ENCODE measurements at regions not wholly inside any gene's neighbourhood (a gene's known extent, or its start where the extent isn't known, plus 50 kb on each side); places are given as distances from the start of the nearest gene placed in this dataset.

GRCh38 chr4:116386856-116387255 is 698.5 kb downstream of the TRAM1L1 start:
- H3K4me3 ChIP-seq (ENCODE audit: low read depth, low read length), result no peak overlapping the region
- H3K27ac ChIP-seq (ENCODE audit: low read depth, low read length), result no peak overlapping the region
- no peaks in the 10 kb centered on the region for H3K27me3 ChIP-seq (ENCODE audit: control insufficient read depth, insufficient read depth, low read length)
- TF ChIP-seq CTCF (IDR thresholded peaks at IDR 0.05; ENCODE audit: low read depth, low read length), result no peak
- ChIA-PET POLR2A (no interaction called here), CTCF (no interaction called here)
- no peak for DNase-seq (ENCODE audit: low read depth, low spot score)
- H3K9me3 ChIP-seq (ENCODE audit: control insufficient read depth, insufficient read depth, low read length), result no peaks in the 10 kb centered on the region

- DNase-seq (ENCODE audit: low read depth, low spot score), result no peak
- no peak for TF ChIP-seq CTCF (IDR thresholded peaks at IDR 0.05; ENCODE audit: low read depth, low read length)
- Histone ChIP-seq H3K4me3 (ENCODE audit: low read depth, low read length) (no peak overlapping the region), H3K9me3 (ENCODE audit: control insufficient read depth, insufficient read depth, low read length) (no peaks in the 10 kb centered on the region), H3K27me3 (ENCODE audit: control insufficient read depth, insufficient read depth, low read length) (no peaks in the 10 kb centered on the region), H3K27ac (ENCODE audit: low read depth, low read length) (no peak overlapping the region)
- ChIA-PET POLR2A (no interaction called here), CTCF (no interaction called here)
Observed at GRCh38 chr4:116385583-116385982, 699.8 kb downstream of the TRAM1L1 start.

GRCh38 chr4:116374815-116375214 is 710.6 kb downstream of the TRAM1L1 start:
- Histone ChIP-seq H3K4me3 (ENCODE audit: low read depth, low read length) (no peak overlapping the region), H3K27ac (ENCODE audit: low read depth, low read length) (no peak overlapping the region), H3K27me3 (ENCODE audit: control insufficient read depth, insufficient read depth, low read length) (no peaks in the 10 kb centered on the region), H3K9me3 (ENCODE audit: control insufficient read depth, insufficient read depth, low read length) (no peaks in the 10 kb centered on the region)
- ChIA-PET CTCF (no interaction called here), POLR2A (no interaction called here)
- no peak for TF ChIP-seq CTCF (IDR thresholded peaks at IDR 0.05; ENCODE audit: low read depth, low read length)
- DNase-seq (ENCODE audit: low read depth, low spot score), result no peak

- ChIA-PET POLR2A (no interaction called here), CTCF (no interaction called here)
- no peaks in the 10 kb centered on the region for H3K27me3 ChIP-seq (ENCODE audit: control insufficient read depth, insufficient read depth, low read length)
- no peak for DNase-seq (ENCODE audit: low read depth, low spot score)
- H3K4me3 ChIP-seq (ENCODE audit: low read depth, low read length), result no peak overlapping the region
- H3K27ac ChIP-seq (ENCODE audit: low read depth, low read length), result no peak overlapping the region
- H3K9me3 ChIP-seq (ENCODE audit: control insufficient read depth, insufficient read depth, low read length), result peaks cover 7% of the 10 kb centered on the region; the same call in 1 of the 2 replicates
- no peak for TF ChIP-seq CTCF (IDR thresholded peaks at IDR 0.05; ENCODE audit: low read depth, low read length)
Observed at GRCh38 chr4:116362583-116362982, 722.8 kb downstream of the TRAM1L1 start.

- Histone ChIP-seq H3K27ac (ENCODE audit: low read depth, low read length) (no peak overlapping the region), H3K4me3 (ENCODE audit: low read depth, low read length) (no peak overlapping the region), H3K27me3 (ENCODE audit: control insufficient read depth, insufficient read depth, low read length) (no peaks in the 10 kb centered on the region), H3K9me3 (ENCODE audit: control insufficient read depth, insufficient read depth, low read length) (peaks cover 7% of the 10 kb centered on the region; the same call in 1 of the 2 replicates)
- ChIA-PET CTCF (no interaction called here), POLR2A (no interaction called here)
- TF ChIP-seq CTCF (IDR thresholded peaks at IDR 0.05; ENCODE audit: low read depth, low read length), result no peak
- no peak for DNase-seq (ENCODE audit: low read depth, low spot score)
Observed at GRCh38 chr4:116361790-116362189, 723.6 kb downstream of the TRAM1L1 start.

All from AG04450 (cell line).